H1 (cell line): ENCODE measurements at regions not wholly inside any gene's neighbourhood (a gene's known extent, or its start where the extent isn't known, plus 50 kb on each side); places are given as distances from the start of the nearest gene placed in this dataset.

Source experiments
- CTCF ChIA-PET: fragments of 300-600 bp; sonication (Branson Sonifier 250); formaldehyde crosslinking; loops from one replicate; lab custom pipeline; 2021; ENCODE audit not compliant: partially characterized antibody; lab: Charles Lee
- POLR2A ChIA-PET: fragments of 300-600 bp; sonication (Branson Sonifier 250); formaldehyde crosslinking; loops from one replicate; lab custom pipeline; 2021; ENCODE audit warnings: inconsistent platforms; ENCODE audit not compliant: partially characterized antibody; lab: Charles Lee
- DNase-seq, 2 experiments: peaks; one replicate each; pipeline versions ENCODE4 v3.0.0 to v3.0.0-alpha.2; 2010 to 2022; ENCODE audit warnings: low spot score in 2 of 2, low read depth in 1 of 2, mixed read lengths in 1 of 2
- FAIRE-seq: peaks from 2 replicates; lab custom pipeline; 2011; peaks lifted over from hg19 to GRCh38; lab: Jason Lieb, UNC
- H2AFZ ChIP-seq: 2 replicates; pipeline ENCODE4 v1.8.1; 2012; ENCODE audit warnings: low read length, inconsistent platforms
- H2AK5ac ChIP-seq: 2 replicates; pipeline ENCODE4 v1.6.1; 2013; ENCODE audit warnings: low read depth, low read length
- H2BK120ac ChIP-seq: replicated peaks from 2 replicates; pipeline ENCODE3; 2013; ENCODE audit warnings: low read depth, low read length, inconsistent platforms
- H2BK12ac ChIP-seq: 2 replicates; pipeline ENCODE4 v1.6.1; 2013; ENCODE audit warnings: low read depth, low read length
- H2BK15ac ChIP-seq: 2 replicates; pipeline ENCODE4 v1.6.1; 2013; ENCODE audit warnings: low read length
- H2BK20ac ChIP-seq: 2 replicates; pipeline ENCODE4 v1.6.1; 2013; ENCODE audit warnings: low read length
- H2BK5ac ChIP-seq: 2 replicates; pipeline ENCODE4 v1.6.1; 2013; ENCODE audit warnings: low read depth, low read length
- H3K14ac ChIP-seq: 2 replicates; pipeline ENCODE4 v1.6.1; 2013; ENCODE audit warnings: inconsistent platforms; ENCODE audit not compliant: insufficient read length
- H3K18ac ChIP-seq: 2 replicates; pipeline ENCODE4 v1.6.1; 2013; ENCODE audit warnings: low read length; ENCODE audit errors: extremely low read depth
- H3K23ac ChIP-seq: 2 replicates; pipeline ENCODE4 v1.6.1; 2013; ENCODE audit warnings: inconsistent platforms; ENCODE audit not compliant: insufficient read length
- H3K23me2 ChIP-seq: 2 replicates; pipeline ENCODE4 v1.6.1; 2013; ENCODE audit warnings: low read depth, low read length
- H3K27ac ChIP-seq: 2 replicates; pipeline ENCODE4 v1.6.1; 2011; ENCODE audit warnings: low read depth, low read length, inconsistent platforms
- H3K27me3 ChIP-seq, 4 experiments: replicated peaks in 1 of 4; 1 replicate in 1 of 4; 2 replicates in 3 of 4; pipeline versions ENCODE4 v1.6.1 to v1.8.1; 2011 to 2013; ENCODE audit warnings: low read length in 3 of 4, mild to moderate bottlenecking in 3 of 4, inconsistent platforms in 2 of 4, mixed read lengths in 2 of 4, moderate library complexity in 1 of 4; ENCODE audit not compliant: control insufficient read depth in 3 of 4, insufficient read depth in 3 of 4; ENCODE audit errors: extremely low read depth in 1 of 4
- H3K36me3 ChIP-seq, 4 experiments: 2 replicates each; pipeline versions ENCODE4 v1.6.1 to v1.8.1; 2011 to 2013; ENCODE audit warnings: mild to moderate bottlenecking in 4 of 4, low read length in 3 of 4, moderate library complexity in 2 of 4, control low read depth in 1 of 4, inconsistent platforms in 1 of 4; ENCODE audit not compliant: insufficient read depth in 4 of 4, control insufficient read depth in 2 of 4
- H3K4ac ChIP-seq: replicated peaks from 2 replicates; pipeline ENCODE3; 2013; ENCODE audit warnings: low read length, low read depth, mixed read lengths, inconsistent platforms; ENCODE audit not compliant: insufficient read length
- H3K4me1 ChIP-seq, 4 experiments: replicated peaks in 1 of 4; 1 replicate in 1 of 4; 2 replicates in 3 of 4; pipeline versions ENCODE4 v1.6.1 to v1.8.1; 2011 to 2013; ENCODE audit warnings: low read length in 3 of 4, inconsistent platforms in 2 of 4, mixed read lengths in 1 of 4; ENCODE audit not compliant: insufficient read depth in 4 of 4, control insufficient read depth in 3 of 4
- H3K4me2 ChIP-seq, 2 experiments: 2 replicates each; pipeline versions ENCODE4 v1.6.1 to v1.8.1; 2011 to 2013; ENCODE audit warnings: low read depth in 2 of 2, low read length in 2 of 2, control low read depth in 1 of 2, inconsistent platforms in 1 of 2, mild to moderate bottlenecking in 1 of 2; ENCODE audit not compliant: insufficient read depth in 1 of 2
- H3K4me3 ChIP-seq, 4 experiments: fragments of 200-600, 300-600 bp in 1 of 4; sonication (generic), shearing (Covaris generic), sonication (Bioruptor Twin) in 1 of 4; 2 replicates each; pipeline versions ENCODE4 v1.5.1 to v1.8.1; 2011 to 2016; ENCODE audit warnings: low read length in 4 of 4, low read depth in 3 of 4, control low read depth in 2 of 4, inconsistent platforms in 2 of 4, mild to moderate bottlenecking in 2 of 4, mixed read lengths in 1 of 4, moderate library complexity in 1 of 4; ENCODE audit not compliant: insufficient read depth in 2 of 4; ENCODE audit errors: extremely low read depth in 1 of 4
- H3K56ac ChIP-seq: replicated peaks from 2 replicates; pipeline ENCODE3; 2013; ENCODE audit warnings: low read depth, mild to moderate bottlenecking, mixed read lengths, low read length, inconsistent platforms; ENCODE audit not compliant: insufficient read length
- H3K79me1 ChIP-seq: 2 replicates; pipeline ENCODE4 v1.6.1; 2013; ENCODE audit warnings: low read depth, low read length, control low read depth
- H3K79me2 ChIP-seq, 2 experiments: 2 replicates each; pipeline versions ENCODE4 v1.6.1 to v1.8.1; 2012 to 2013; ENCODE audit warnings: low read length in 2 of 2, mild to moderate bottlenecking in 2 of 2, inconsistent platforms in 1 of 2; ENCODE audit not compliant: insufficient read depth in 2 of 2, control insufficient read depth in 1 of 2
- H3K9ac ChIP-seq, 4 experiments: replicated peaks in 1 of 4; 1 replicate in 1 of 4; 2 replicates in 3 of 4; pipeline versions ENCODE4 v1.6.1 to v1.8.1; 2011 to 2013; ENCODE audit warnings: low read depth in 3 of 4, low read length in 3 of 4, control low read depth in 2 of 4, mild to moderate bottlenecking in 2 of 4, moderate library complexity in 2 of 4, inconsistent platforms in 1 of 4; ENCODE audit errors: extremely low read depth in 1 of 4
- H3K9me3 ChIP-seq, 2 experiments: 2 replicates each; pipeline versions ENCODE4 v1.6.1 to v1.8.1; 2012 to 2013; ENCODE audit warnings: mild to moderate bottlenecking in 2 of 2, moderate library complexity in 2 of 2, control low read depth in 1 of 2, inconsistent platforms in 1 of 2, low read depth in 1 of 2, low read length in 1 of 2, mixed read lengths in 1 of 2; ENCODE audit not compliant: insufficient read depth in 2 of 2
- H4K20me1 ChIP-seq, 2 experiments: replicated peaks in 1 of 2; 2 replicates each; pipeline versions ENCODE3 to v1.8.1; 2011 to 2013; ENCODE audit warnings: inconsistent platforms in 2 of 2, low read length in 2 of 2, mild to moderate bottlenecking in 1 of 2; ENCODE audit not compliant: insufficient read depth in 2 of 2, control insufficient read depth in 1 of 2
- H4K5ac ChIP-seq: 2 replicates; pipeline ENCODE4 v1.6.1; 2013; ENCODE audit warnings: low read length, low read depth, mixed read lengths, inconsistent platforms; ENCODE audit not compliant: insufficient read length
- H4K8ac ChIP-seq: 2 replicates; pipeline ENCODE4 v1.8.0; 2013; ENCODE audit warnings: mild to moderate bottlenecking, moderate library complexity, low read length, inconsistent platforms; ENCODE audit not compliant: insufficient read depth; ENCODE audit errors: extremely low read depth
- H4K91ac ChIP-seq: replicated peaks from 2 replicates; pipeline ENCODE3; 2013; ENCODE audit warnings: low read length, mixed read lengths, inconsistent platforms; ENCODE audit not compliant: insufficient read length
- EZH2 ChIP-seq: fragments of 200-600 bp; sonication (generic); IDR thresholded peaks from 2 replicates; pipeline ENCODE4 v1.7.1; 2012; ENCODE audit warnings: low read depth, mild to moderate bottlenecking, moderate library complexity, low read length, inconsistent platforms; ENCODE audit not compliant: severe bottlenecking
- GTF2F1 ChIP-seq: IDR thresholded peaks from 2 replicates; pipeline ENCODE4 v1.6.1; 2012; ENCODE audit warnings: low read depth, low read length, improper control_type of control experiment, borderline replicate concordance
- JUN ChIP-seq: IDR thresholded peaks from 2 replicates; pipeline ENCODE4 v1.6.1; 2011; ENCODE audit warnings: low read depth, mild to moderate bottlenecking, improper control_type of control experiment, low read length
- KDM5A ChIP-seq: fragments of 200-600 bp; IDR thresholded peaks from 2 replicates; pipeline ENCODE4 v1.7.1; 2012; ENCODE audit warnings: mild to moderate bottlenecking, low read length, inconsistent platforms, mixed read lengths
- MAFK ChIP-seq: IDR thresholded peaks from 2 replicates; pipeline ENCODE4 v1.6.1; 2012; ENCODE audit warnings: low read depth, mild to moderate bottlenecking, improper control_type of control experiment, low read length
- NRF1 ChIP-seq: IDR thresholded peaks from 2 replicates; pipeline ENCODE4 v1.6.1; 2011; ENCODE audit warnings: mild to moderate bottlenecking, low read depth, low read length, improper control_type of control experiment
- RBBP5 ChIP-seq: IDR thresholded peaks from 2 replicates; pipeline ENCODE4 v1.7.1; 2012; ENCODE audit warnings: low read depth, mild to moderate bottlenecking, inconsistent platforms, low read length, moderate library complexity, borderline replicate concordance
- SAP30 ChIP-seq: fragments of 300-600 bp; sonication (generic); IDR thresholded peaks from 2 replicates; pipeline ENCODE4 v1.7.1; 2012; ENCODE audit warnings: low read length, moderate library complexity, mild to moderate bottlenecking, inconsistent platforms; ENCODE audit not compliant: insufficient read depth, insufficient replicate concordance
- SIX5 ChIP-seq: IDR thresholded peaks from 2 replicates; pipeline ENCODE4 v1.6.1; 2011; ENCODE audit warnings: mild to moderate bottlenecking, low read depth, low read length
- ZNF274 ChIP-seq: IDR thresholded peaks from 2 replicates; pipeline ENCODE4 v1.7.0; 2012; ENCODE audit warnings: low read length, borderline replicate concordance; ENCODE audit errors: extremely low read depth
- WGBS, 2 experiments: shearing (Covaris generic) in 1 of 2; methylation state at CpG; one replicate each; pipeline versions ENCODE4 v1.1.6 to v1.1.7; 2013 to 2015; ENCODE audit warnings: low lambda C conversion rate in 2 of 2, mixed read lengths in 2 of 2, inconsistent platforms in 1 of 2, low coverage in 1 of 2, missing lambda C conversion rate in 1 of 2; ENCODE audit not compliant: insufficient replicate concordance in 2 of 2, insufficient coverage in 1 of 2, insufficient read length in 1 of 2; ENCODE audit errors: extremely low coverage in 1 of 2, missing lambda C conversion rate in 1 of 2; 5-methylcytosine and 5-hydroxymethylcytosine counted together

GRCh38 chr6:84866715-84867114 lies 102.3 kb upstream of the TBX18 start:
- no peak overlapping the region for H3K4me2 ChIP-seq
- H4K5ac ChIP-seq, result no peak overlapping the region
- 95% methylated on average over 1 of the region's 1 CpG; no CpG with 5 or more reads in 1 of the 2 experiments for WGBS, 2 experiments
- H2BK12ac ChIP-seq, result no peak overlapping the region
- H3K4ac ChIP-seq, result no peak overlapping the region
- H3K4me1 ChIP-seq, result no peaks in the 10 kb centered on the region
- H2BK120ac ChIP-seq, result no peak overlapping the region
- no peaks in the 10 kb centered on the region for H3K36me3 ChIP-seq
- no peaks in the 10 kb centered on the region for H4K20me1 ChIP-seq
- H3K9ac ChIP-seq, result no peak overlapping the region
- TF ChIP-seq RBBP5, result no peak
- TF ChIP-seq ZNF274, result no peak
- TF ChIP-seq KDM5A, result no peak
- TF ChIP-seq SAP30, result no peak
- TF ChIP-seq NRF1, result no peak
- no peak for TF ChIP-seq EZH2
- no peak for TF ChIP-seq GTF2F1
- no peak for TF ChIP-seq JUN
- no peak for TF ChIP-seq MAFK
- TF ChIP-seq SIX5, result no peak
- DNase-seq (no peak), FAIRE-seq (no peak)
- no peak overlapping the region for H2AK5ac ChIP-seq
- H2BK15ac ChIP-seq, result no peak overlapping the region
- CTCF ChIA-PET, result no interaction called here
- no peaks in the 10 kb centered on the region for H3K79me2 ChIP-seq
- H2BK20ac ChIP-seq, result no peak overlapping the region
- no peak overlapping the region for H3K27ac ChIP-seq
- H4K8ac ChIP-seq, result no peak overlapping the region
- no peaks in the 10 kb centered on the region for H3K27me3 ChIP-seq
- H3K14ac ChIP-seq, result no peak overlapping the region
- no peaks in the 10 kb centered on the region for H3K9me3 ChIP-seq
- no peak overlapping the region for H3K56ac ChIP-seq
- H3K23ac ChIP-seq, result no peak overlapping the region
- no peak overlapping the region for H4K91ac ChIP-seq
- POLR2A ChIA-PET, result no interaction called here
- H3K18ac ChIP-seq, result no peak overlapping the region
- H3K4me3 ChIP-seq, result no peak overlapping the region
- H3K23me2 ChIP-seq, result no peaks in the 10 kb centered on the region
- H2BK5ac ChIP-seq, result no peak overlapping the region
- no peak overlapping the region for H2AFZ ChIP-seq
- H3K79me1 ChIP-seq, result no peaks in the 10 kb centered on the region
